Left ventricle myocardium inferior (tissue), 1 donor: ENCODE measurements at regions not wholly inside any gene's neighbourhood (a gene's known extent, or its start where the extent isn't known, plus 50 kb on each side); places are given as distances from the start of the nearest gene placed in this dataset.

Experiments
- DNase-seq: peaks from one replicate; pipeline ENCODE4 v3.0.0-alpha.2; 2020
- H3K27ac ChIP-seq: fragments of 200-600 bp; replicated peaks from 2 replicates; pipeline ENCODE4 v1.8.0; 2021
- H3K27me3 ChIP-seq: fragments of 200-600 bp; 2 replicates; pipeline ENCODE4 v1.8.0; 2021; ENCODE audit warnings: low read depth
- H3K36me3 ChIP-seq: fragments of 200-600 bp; 2 replicates; pipeline ENCODE4 v1.8.0; 2021
- H3K4me1 ChIP-seq: fragments of 200-600 bp; 2 replicates; pipeline ENCODE4 v1.8.0; 2021
- H3K4me3 ChIP-seq: fragments of 200-600 bp; 2 replicates; pipeline ENCODE4 v1.8.0; 2021; ENCODE audit warnings: mild to moderate bottlenecking, moderate library complexity
- H3K9me3 ChIP-seq: fragments of 200-600 bp; replicated peaks from 2 replicates; pipeline ENCODE4 v1.8.0; 2021
- intact Hi-C: fragments of 100-400 bp; cut with micrococcal nuclease; formaldehyde crosslinking; loops from one replicate; pipeline ENCODE4 v1.11.0; 2022
- TF ChIP-seq, protein P1 (sequence below): fragments of 200-600 bp; IDR thresholded peaks from 2 replicates; pipeline ENCODE4 v1.8.0; 2021; ENCODE audit warnings: antibody characterized with exemption, mild to moderate bottlenecking, borderline replicate concordance
- donor health status: DM: no; HTN: yes; CAD: no; lungs with severe emphysema.

GRCh38 chr5:142465476-142465875 is 140.7 kb upstream of the SPRY4 start:
- Histone ChIP-seq H3K9me3 (no peaks in the 10 kb centered on the region), H3K27ac (no peak overlapping the region), H3K4me1 (peaks cover 9% of the 10 kb centered on the region), H3K4me3 (no peak overlapping the region), H3K27me3 (no peaks in the 10 kb centered on the region), H3K36me3 (no peaks in the 10 kb centered on the region)
- no peak for DNase-seq
- TF ChIP-seq, protein P1, sequence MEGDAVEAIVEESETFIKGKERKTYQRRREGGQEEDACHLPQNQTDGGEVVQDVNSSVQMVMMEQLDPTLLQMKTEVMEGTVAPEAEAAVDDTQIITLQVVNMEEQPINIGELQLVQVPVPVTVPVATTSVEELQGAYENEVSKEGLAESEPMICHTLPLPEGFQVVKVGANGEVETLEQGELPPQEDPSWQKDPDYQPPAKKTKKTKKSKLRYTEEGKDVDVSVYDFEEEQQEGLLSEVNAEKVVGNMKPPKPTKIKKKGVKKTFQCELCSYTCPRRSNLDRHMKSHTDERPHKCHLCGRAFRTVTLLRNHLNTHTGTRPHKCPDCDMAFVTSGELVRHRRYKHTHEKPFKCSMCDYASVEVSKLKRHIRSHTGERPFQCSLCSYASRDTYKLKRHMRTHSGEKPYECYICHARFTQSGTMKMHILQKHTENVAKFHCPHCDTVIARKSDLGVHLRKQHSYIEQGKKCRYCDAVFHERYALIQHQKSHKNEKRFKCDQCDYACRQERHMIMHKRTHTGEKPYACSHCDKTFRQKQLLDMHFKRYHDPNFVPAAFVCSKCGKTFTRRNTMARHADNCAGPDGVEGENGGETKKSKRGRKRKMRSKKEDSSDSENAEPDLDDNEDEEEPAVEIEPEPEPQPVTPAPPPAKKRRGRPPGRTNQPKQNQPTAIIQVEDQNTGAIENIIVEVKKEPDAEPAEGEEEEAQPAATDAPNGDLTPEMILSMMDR, result no peak
- intact Hi-C loops, result no loop called here

GRCh38 chr5:142463904-142464303 is 139.1 kb upstream of the SPRY4 start:
- TF ChIP-seq, protein P1, result no peak
- H3K27ac ChIP-seq, result no peak overlapping the region
- DNase-seq, result no peak

GRCh38 chr5:142461028-142461590 is 136.3 kb upstream of the SPRY4 start:
- no peaks in the 10 kb centered on the region for H3K36me3 ChIP-seq
- intact Hi-C loops, result no loop called here
- peaks cover under 1% of the 10 kb centered on the region for H3K4me1 ChIP-seq
- TF ChIP-seq, protein P1, result no peak
- no peak overlapping the region for H3K4me3 ChIP-seq
- no peak overlapping the region for H3K27ac ChIP-seq
- peaks cover 5% of the 10 kb centered on the region for H3K9me3 ChIP-seq
- peaks cover 5% of the 10 kb centered on the region for H3K27me3 ChIP-seq
- no peak for DNase-seq

More at GRCh38 chr5:142463904-142464303, 139.1 kb upstream of the SPRY4 start:
- H3K9me3 ChIP-seq, result no peaks in the 10 kb centered on the region
- H3K27me3 ChIP-seq, result peaks cover 4% of the 10 kb centered on the region
- no peaks in the 10 kb centered on the region for H3K36me3 ChIP-seq
- intact Hi-C loops, result no loop called here
- H3K4me1 ChIP-seq, result peaks cover 9% of the 10 kb centered on the region
- H3K4me3 ChIP-seq, result no peak overlapping the region

DNA sequence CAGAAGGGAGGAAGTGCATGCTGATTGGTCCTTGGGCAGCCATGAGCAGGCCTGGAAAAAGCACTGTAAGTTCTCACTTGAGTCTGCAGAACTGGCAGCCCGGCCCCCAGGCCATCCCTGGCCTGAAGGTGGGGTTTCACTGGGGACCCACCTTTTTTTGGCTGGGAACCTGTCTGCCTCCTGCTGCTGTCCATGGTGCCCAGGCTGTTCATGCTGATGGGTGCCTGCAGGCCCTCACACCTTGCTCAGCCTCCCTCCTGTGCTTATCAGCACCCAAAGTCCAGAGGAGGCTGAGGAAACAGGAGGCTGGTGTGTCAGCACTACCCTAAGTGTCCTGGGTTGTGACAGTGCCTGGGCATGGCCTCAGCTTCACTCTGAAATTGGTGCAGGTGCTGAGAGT is 134.4 kb upstream of the SPRY4 start:
- no peaks in the 10 kb centered on the region for H3K36me3 ChIP-seq
- peaks cover 5% of the 10 kb centered on the region for H3K27me3 ChIP-seq
- H3K9me3 ChIP-seq, result peaks cover 10% of the 10 kb centered on the region
- DNase-seq, result no peak
- TF ChIP-seq, protein P1, result no peak
- peaks cover 5% of the 10 kb centered on the region for H3K4me1 ChIP-seq
- H3K27ac ChIP-seq, result no peak overlapping the region
- intact Hi-C loops, result no loop called here
- no peak overlapping the region for H3K4me3 ChIP-seq

DNA sequence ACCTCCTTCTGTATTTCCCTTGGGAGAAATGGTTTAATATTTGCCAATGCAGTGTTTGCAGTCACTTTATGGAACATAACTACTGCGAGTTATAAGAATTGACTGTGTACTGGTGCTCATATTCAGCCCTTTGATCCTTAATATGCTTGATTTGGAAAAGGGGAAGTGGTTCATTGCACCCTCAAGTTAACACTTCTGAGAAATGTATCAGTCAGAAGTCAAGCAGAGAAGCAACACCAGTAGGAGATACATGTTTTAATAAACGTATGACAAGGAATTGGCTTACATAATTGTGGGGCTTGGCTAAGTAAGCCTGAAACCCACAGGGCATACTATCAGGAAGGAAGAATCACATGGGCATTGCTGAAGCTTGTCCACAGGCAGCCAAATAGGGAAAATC is 131.0 kb upstream of the SPRY4 start:
- Histone ChIP-seq H3K36me3 (no peaks in the 10 kb centered on the region), H3K4me1 (peaks cover 17% of the 10 kb centered on the region), H3K9me3 (peaks cover 13% of the 10 kb centered on the region), H3K27ac (no peak overlapping the region), H3K27me3 (peaks cover 5% of the 10 kb centered on the region), H3K4me3 (no peak overlapping the region)
- intact Hi-C loops, result no loop called here
- TF ChIP-seq, protein P1, result no peak
- no peak for DNase-seq
